AG09319 (cell line): ENCODE measurements at regions not wholly inside any gene's neighbourhood (a gene's known extent, or its start where the extent isn't known, plus 50 kb on each side); places are given as distances from the start of the nearest gene placed in this dataset.

Source experiments
- DNase-seq: peaks from one replicate; pipeline ENCODE4 v3.0.0-alpha.2; 2010; ENCODE audit warnings: low read depth; ENCODE audit errors: extremely low read depth
- TF ChIP-seq, protein P1 (sequence below): IDR thresholded peaks from 2 replicates; pipeline ENCODE4 v1.5.1; 2011; ENCODE audit warnings: low read depth, mild to moderate bottlenecking, inconsistent platforms, low read length, moderate library complexity

DNA sequence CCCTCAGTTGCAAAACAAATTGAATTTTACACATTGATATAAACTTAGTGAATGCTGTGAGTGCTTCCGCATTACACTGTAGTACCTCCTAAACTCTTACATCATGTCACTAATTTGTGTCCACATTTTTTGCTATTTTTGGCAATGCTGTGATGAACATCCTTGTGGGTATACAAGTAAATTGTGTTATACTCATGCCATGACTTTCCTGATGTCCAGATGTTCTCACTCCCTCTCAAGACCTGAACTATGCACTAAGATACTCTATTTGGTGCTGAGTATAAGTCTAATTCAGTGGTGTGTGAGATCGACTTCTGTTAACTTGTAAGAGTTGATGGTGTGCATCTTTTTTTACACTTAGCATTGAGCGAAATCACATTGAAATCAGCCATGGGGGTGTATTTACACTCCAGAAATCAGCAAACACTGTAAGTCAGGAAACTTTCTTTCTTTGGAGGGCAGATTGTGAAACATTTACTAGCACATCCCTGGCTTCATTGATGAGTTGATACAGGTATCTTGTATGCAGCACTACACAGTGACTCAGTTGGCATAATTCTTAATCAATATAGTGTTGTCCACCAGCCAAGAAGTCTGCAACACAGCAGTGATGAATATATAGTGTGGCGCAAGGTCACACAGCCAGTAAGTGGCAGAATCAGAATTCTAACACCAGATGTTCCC lies 228.1 kb upstream of the RORA start:
- no peak for DNase-seq
- TF ChIP-seq, protein P1, sequence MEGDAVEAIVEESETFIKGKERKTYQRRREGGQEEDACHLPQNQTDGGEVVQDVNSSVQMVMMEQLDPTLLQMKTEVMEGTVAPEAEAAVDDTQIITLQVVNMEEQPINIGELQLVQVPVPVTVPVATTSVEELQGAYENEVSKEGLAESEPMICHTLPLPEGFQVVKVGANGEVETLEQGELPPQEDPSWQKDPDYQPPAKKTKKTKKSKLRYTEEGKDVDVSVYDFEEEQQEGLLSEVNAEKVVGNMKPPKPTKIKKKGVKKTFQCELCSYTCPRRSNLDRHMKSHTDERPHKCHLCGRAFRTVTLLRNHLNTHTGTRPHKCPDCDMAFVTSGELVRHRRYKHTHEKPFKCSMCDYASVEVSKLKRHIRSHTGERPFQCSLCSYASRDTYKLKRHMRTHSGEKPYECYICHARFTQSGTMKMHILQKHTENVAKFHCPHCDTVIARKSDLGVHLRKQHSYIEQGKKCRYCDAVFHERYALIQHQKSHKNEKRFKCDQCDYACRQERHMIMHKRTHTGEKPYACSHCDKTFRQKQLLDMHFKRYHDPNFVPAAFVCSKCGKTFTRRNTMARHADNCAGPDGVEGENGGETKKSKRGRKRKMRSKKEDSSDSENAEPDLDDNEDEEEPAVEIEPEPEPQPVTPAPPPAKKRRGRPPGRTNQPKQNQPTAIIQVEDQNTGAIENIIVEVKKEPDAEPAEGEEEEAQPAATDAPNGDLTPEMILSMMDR = no peak

DNA sequence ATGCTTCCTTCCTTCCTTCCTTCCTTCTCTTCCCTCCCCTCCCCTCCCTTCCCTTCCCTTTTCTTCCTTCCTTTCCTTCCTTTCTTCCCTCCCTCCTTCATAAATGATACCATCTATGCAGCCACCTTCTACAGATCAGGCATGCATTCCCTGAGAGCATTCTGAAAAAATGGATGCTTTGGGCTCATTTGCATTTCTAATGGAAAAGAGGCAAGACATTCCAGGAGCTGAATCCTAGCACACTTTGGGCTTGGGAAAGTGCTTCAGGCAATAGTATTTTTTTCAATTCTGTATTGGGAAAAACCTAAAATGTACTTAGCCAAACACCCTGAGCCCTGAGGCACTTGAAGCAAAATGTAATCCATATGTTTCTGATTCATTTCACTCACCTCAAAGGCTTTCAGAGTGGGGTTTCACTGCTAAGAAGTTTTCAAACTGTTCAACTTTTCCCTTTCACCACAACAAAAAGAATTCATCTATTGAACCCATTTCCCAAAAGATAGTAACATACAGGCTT lies 220.1 kb upstream of the RORA start:
- TF ChIP-seq, protein P1 = no peak

DNA sequence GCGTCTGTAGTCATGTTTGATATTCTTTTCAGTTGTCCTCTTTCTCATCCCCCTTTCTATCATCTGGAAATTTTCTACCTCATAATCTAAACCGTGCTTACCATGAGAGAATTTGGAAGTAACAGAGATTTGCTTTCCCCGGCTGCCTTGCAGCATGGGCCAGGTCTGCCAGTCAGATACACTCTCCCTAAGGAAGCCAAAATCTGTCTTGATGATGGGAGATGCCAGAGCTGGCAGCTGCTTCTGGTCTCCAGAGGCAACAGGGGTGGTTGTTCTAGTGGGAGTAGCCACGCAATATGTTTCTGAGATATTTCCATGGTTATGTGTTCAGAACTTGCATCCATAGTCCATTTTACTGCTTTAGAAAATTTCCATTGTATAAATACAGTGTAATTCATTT lies 218.9 kb upstream of the RORA start:
- DNase-seq = no peak
- TF ChIP-seq, protein P1 = no peak

More for the DNA sequence above, 220.1 kb upstream of the RORA start:
- no peak for DNase-seq

DNA sequence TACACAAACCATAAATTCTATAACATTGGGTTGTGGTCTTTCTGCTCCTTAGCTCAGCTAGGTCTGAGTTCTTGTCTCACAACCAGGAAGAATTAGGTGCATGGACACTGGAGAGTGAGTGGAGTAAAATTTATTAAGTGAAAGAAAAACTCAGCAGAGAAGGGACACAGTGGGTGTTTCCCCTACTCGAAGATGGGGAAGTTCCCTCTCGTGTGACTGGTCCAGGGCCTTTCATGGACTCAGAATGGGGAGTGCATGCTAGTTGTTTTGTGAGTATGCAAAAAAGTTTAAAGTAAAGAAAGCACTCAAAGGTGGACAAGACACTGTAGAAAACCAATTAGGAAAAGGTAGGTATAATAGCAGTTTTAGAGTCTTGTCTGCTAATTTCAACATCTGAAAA lies 215.5 kb upstream of the RORA start:
- TF ChIP-seq, protein P1 = no peak
- DNase-seq = no peak

DNA sequence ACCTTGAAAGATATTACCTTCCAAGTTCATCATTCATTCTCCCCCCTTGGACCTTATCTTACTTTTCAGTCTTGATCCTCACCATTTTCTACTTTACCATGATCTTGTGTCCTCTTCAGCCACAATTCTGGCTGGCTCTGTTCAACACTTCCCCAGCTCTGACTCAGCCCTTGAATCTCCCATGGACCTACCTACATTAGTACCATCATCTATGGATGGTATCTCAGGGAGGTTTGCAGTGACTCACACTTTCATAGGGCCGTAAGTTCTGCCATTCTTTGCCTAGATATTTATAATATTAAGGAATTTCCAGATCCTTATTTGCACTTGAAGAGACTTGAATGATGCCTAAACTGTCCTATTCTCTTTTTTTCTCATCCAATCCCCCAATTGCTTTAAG lies 213.7 kb upstream of the RORA start:
- DNase-seq = no peak

DNA sequence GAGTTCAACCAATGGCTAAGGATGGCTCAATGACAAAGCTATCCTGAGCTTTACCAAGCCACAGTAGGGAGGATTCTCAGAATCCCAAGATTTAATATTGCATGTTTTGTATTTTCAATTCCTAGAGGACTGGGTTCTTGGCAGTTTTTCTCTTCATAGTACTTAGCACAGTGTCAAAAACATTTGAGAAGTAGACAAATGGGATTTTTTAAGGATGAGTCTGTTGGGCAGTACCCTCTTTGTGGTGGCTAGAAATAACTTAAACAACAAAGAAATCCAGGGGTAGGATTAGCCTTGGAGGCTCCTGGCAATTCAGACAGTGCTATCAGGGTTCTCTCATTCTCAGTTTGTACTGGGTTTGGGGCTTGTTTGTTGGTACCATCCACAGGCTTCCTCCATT lies 212.8 kb upstream of the RORA start:
- TF ChIP-seq, protein P1 = no peak
- DNase-seq = no peak

More for the DNA sequence above, 213.7 kb upstream of the RORA start:
- TF ChIP-seq, protein P1 = no peak

DNA sequence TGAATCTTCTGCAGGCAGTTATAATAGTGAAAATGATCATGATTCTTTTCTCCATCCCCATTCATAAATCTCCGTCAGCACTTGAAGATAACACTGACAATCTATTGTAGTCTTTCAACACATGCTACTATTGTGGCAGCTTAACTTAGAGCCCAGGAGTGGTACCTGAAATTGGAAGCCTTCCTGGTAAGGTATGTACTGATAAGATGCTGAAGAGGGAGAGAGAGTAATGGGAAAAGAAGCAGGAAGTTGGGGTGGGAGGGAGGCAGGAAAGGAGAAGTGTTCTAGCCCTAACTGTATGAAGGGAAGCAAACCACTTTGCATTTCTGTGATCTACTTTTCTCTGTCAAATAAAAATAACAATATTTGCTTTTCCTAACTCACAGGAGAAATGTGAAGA lies 197.4 kb upstream of the RORA start:
- TF ChIP-seq, protein P1 = no peak
- DNase-seq = no peak
